GM21737 (cell line): ENCODE measurements at regions not wholly inside any gene's neighbourhood (a gene's known extent, or its start where the extent isn't known, plus 50 kb on each side); places are given as distances from the start of the nearest gene placed in this dataset.

ENCODE experiments used
- ATAC-seq: cut with Tn5 transposase; IDR thresholded peaks from one replicate; pipeline ENCODE4 v1.9.1; 2021; ENCODE audit warnings: mild to moderate bottlenecking, moderate library complexity; ENCODE audit not compliant: unreplicated experiment

DNA sequence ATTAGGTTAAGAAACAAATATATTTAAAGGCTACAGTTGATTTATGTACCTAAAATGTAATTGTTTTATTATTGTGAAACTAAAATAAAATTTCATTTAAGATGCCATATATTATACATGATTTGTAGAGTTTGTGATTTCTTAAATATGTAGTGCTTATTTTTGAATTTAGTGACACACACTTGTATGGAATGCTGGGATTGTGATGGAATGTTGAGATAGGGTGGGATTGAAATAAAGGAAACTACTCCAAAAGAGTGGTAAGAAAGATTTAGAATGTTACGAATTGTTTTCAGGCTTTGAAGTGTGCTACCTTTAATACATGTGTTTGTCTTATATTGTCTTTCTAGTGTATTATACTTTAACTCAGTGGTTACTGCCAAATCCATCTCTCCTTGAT is 330.3 kb upstream of the PITX2 start:
- no peak for ATAC-seq

DNA sequence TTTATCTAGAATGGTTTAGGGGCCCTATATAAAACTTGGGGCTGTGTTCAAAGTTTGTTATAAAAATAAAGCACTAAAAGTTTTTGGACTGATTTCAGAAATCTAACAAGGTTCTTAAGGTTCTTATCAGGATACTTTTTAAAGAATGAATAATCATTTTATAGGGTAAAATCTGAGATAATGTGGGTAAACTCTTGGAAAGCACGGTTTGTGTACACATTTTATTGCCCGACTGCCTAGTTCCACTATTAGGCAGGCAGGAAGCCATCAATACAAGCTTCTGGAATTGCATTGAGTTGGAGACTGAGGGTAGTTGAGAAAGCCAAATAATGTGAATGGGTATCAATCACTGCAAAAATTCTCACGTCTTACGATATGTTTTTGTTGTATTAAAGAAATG is 331.0 kb upstream of the PITX2 start:
- ATAC-seq: no peak

GRCh38 chr4:110955748-110956147 is 332.9 kb upstream of the PITX2 start:
- no peak for ATAC-seq

DNA sequence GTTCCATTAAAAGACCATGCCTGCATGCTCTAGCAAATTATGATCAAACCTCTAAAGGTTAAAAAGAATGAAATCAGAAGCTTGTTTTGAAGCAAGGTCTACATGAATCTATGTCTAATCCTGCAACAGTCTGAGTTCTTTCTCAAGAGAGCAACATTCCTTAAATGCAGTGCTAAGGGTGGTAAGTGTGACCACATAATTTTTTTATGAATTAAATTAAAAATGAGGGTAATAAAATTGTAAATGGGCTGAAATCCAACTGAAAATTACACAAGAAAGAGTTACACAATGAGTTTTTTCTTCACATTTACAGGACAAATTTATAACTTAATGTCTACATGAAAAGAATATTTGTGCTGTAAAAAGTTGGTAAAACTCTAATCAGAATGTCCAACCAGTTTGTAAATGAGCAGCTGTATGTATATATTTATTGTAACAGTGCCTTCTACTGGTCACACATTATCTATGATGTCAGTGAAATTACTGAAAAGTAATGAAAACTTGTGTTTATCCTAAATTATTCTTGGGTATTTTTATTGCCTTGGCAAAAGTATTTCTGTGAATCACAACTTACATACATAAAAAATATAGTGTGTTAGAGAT is 336.3 kb upstream of the PITX2 start:
- ATAC-seq: no peak

GRCh38 chr4:110961066-110961465 is 338.2 kb upstream of the PITX2 start:
- ATAC-seq: no peak

DNA sequence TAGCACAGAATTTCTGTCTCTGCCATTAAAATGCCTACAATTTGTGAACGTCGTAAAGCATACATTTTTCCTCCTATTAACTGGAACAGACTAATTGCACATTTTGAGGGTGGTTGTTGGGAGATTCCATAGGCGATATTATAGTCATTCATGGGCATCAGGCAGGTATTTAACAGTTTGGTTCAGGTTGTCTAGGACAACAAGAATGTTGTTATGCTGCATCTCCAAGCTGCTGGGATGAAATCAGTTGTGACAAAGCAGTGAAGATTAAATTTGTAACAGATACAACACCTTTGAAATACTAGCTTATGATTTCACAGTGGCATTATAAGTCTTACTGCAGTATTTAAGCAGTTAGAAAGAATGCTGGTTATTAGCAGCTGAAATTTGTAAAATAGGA is 339.7 kb upstream of the PITX2 start:
- ATAC-seq: no peak

DNA sequence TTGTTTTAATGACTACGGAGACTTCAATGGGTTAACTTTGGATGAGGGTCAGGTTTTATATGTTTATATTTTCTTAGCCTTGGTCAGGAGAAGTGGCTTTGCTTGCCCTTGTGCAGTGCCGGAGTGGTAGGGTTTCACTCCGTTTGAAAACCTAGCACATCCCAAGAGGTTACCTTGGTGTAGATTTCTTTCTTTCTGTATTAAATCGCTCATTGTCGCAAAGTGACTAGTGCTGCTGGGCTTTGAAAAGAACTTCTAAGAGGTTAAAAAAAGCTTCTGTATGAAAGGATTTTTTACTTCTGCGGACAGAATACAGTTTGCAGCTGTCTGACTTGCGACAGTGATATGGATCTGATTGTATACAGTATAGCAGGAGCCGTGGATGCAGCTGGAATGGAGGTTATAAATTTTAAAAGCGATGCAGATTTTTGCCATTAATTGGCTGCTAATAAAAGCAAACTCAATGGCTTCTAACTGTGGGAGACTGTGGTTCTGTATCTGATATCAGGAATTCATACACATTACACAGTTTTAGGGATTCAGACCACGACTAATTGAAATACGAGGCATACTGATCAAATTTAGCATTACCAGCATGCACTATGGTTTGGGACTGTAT is 340.9 kb upstream of the PITX2 start:
- ATAC-seq: no peak

- ATAC-seq: no peak
Measured at GRCh38 chr4:110967936-110968335, 345.1 kb upstream of the PITX2 start.

DNA sequence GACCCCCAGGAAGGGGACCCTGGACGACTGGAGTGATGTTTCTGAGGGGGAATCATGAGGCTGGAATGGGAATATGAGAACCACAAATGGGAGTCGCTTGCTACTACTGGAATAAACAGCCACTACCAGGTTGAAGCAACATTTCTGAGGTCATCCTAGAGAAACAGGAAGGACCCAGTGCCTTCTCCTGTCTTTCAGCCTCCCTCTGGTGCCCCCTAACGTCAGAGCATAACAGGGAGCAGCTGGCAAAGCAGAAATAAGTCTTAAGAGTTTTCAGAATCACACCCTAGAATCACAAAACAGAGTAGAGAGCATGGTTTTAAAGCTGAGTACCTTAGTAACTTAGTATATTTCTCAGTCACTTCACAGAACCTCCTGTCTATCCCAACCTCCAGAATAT is 347.8 kb upstream of the PITX2 start:
- no peak for ATAC-seq

GRCh38 chr4:110975338-110975737 is 352.5 kb upstream of the PITX2 start:
- no peak for ATAC-seq

- no peak for ATAC-seq
Measured at GRCh38 chr4:110977554-110977953, 354.7 kb upstream of the PITX2 start.

DNA sequence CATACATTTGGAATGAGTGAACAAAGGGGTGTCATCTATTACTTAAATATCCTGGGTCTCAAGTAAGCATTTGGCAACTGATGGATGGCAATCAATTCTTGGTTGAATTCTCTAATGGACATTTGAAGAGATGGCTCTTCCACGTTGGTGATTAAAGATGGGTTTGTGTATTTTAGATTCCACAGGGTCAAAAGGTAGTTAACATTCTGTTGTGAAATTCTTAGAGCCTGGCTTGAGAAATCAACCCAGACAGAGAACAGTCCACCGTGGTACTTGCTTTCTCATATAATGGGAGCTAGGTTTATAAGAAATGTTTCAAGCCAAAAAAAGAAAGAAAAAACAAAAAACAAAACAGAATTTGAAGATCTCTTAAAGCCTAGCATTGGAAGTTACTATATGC is 355.9 kb upstream of the PITX2 start:
- ATAC-seq: no peak

GRCh38 chr4:110982486-110982885 is 359.6 kb upstream of the PITX2 start:
- ATAC-seq: no peak

DNA sequence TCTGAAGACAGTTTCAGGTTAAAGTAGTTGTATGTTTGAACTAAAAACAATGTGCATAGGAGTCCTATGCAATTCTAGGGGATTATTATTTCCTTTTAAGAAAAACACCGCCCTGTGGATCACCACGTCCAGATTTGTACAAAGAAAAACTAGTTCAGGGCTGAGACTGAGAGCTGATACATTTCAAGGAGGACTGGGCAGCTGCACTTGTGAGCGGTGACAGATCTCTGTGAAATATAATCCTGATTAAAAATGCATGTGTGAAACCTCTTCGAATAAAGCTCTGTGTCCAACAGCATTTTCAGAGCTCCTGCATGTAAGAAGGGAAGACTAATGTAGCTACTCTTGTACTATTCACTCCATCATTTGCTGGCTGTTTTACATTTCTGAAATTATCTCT is 365.8 kb upstream of the PITX2 start:
- ATAC-seq: no peak

DNA sequence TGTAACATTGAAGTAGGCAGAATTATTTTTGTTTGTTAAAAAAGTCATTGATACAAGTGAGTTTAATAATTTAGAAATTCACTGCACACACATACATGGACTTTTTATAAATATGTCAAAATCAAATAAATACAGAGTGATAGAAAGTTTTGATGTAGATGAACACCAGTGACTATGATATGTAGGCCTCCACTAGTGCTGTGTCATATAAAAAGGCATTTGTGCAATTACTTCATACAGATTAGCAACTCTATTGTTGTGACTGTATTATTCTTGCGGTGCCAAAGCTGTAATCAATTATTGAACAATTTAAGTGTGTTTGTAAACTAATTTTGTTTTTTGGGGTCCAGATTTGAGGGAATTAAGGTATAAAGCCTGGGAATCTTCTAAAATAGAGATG is 366.2 kb upstream of the PITX2 start:
- no peak for ATAC-seq

DNA sequence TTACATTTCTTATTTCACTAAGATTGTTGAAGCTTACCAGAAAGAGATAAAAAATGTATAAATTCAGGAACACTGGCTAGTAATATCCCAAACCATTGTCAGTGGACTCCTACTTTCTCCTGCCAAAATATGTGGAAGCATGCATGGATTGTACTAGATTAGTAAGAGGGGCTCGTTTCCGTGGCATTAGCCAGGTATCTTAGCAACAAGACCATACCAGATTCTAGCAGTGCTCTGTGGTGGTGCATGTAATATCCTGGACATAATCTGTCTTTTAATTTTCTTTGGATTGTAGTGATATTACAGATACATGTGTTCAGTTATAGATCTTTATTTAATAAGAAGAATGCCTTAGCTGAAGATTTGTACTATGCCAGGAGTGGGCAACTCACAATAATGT is 371.9 kb upstream of the PITX2 start:
- no peak for ATAC-seq

DNA sequence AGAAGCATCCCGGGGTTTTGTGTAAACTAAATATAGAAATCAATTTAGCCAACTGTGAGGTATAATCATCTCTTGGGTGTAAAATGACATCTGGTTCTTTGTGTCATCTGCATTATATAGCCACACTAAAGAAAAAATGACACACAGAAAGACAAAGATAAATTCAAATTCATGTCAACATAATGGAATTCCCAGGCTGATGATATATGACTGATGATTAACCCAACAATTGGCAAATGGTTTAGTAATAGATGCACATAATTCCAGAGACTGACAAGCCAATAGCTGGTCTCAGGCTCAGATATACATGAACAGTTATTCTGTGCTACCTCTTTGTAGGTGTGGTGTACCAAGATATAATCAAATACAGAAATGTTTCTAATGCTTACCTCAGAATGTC is 375.4 kb upstream of the PITX2 start:
- ATAC-seq: no peak

DNA sequence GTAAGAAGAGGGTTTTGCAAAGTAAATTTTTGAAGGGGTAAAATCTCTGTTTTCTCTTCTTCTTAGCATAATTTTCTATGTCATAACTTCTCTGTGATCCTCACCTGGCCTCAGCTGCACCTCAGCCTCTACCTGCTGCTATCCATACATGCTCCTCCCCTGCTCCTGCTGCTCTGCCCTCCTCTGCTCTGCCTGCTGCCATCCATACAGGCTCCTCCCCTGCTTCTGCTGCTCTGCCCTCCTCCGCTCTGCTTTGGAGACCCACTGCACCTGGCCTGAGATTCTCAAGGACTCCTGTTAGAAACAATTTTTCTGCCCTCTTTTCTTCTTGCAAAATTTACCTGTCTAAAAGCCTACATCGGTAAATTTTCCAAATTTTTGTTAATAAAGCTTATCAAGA is 388.6 kb upstream of the PITX2 start:
- no peak for ATAC-seq

DNA sequence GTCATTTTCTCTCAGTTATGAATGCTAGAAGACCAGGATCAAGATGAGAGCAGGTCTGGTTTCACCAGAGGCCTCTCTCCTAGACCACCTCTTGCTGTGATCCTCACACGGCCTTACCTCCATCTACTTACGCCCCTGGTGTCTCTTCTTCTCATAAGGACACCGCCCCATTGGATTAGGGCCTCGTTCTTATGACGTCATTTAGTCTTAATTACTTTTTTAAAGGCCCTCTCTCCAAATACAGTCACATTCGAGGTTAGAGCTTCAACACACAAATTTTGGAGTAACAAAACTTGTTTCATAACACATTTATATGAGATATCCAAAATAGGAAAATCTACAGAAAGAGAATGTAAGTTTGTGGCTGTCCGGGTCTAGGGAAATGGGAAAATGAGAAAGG is 391.0 kb upstream of the PITX2 start:
- ATAC-seq: no peak

DNA sequence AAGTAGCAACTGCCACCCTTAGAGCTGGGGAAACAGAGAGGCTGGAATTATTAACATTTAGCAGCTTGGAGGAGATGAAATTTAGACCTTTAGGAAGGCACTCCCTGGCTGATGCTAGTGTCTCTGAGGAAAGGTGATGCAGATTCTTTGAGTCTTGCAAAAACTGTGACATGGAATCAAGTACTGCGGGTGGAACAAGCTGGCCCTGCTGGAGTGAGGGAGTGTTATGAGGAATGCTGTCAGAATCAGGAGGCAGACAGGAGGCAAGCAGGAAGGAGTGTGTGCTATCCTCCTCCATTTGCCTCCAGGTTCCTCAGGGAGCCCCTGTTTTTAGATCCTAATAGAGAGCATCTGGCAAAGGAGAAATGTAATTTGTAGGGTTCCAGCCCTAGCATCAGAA is 391.7 kb upstream of the PITX2 start:
- no peak for ATAC-seq

GRCh38 chr4:111016416-111016815 is 393.5 kb upstream of the PITX2 start:
- no peak for ATAC-seq

GRCh38 chr4:111018216-111018615 is 395.3 kb upstream of the PITX2 start:
- no peak for ATAC-seq

- ATAC-seq: no peak
Measured at GRCh38 chr4:111020476-111020875, 397.6 kb upstream of the PITX2 start.
